Spleen (tissue), 11 donors: ENCODE measurements at regions not wholly inside any gene's neighbourhood (a gene's known extent, or its start where the extent isn't known, plus 50 kb on each side); places are given as distances from the start of the nearest gene placed in this dataset.
"Not testable (repeated sequence)": the region's sequence is repeated elsewhere in the genome, so short reads cannot be mapped to it uniquely, and the experiment has no call there.

Experiments used
- DNase-seq: peaks from one replicate; pipeline ENCODE4 v3.0.0-alpha.2; 2020
- H3K27ac ChIP-seq, 8 donors: fragments of 200-600 bp; sonication (generic) in 7 of 8; 1 replicate in 4 of 8; 2 replicates in 4 of 8; pipeline versions ENCODE4 v1.5.0 to v1.8.0; 2016 to 2021; ENCODE audit warnings: inconsistent platforms in 4 of 8, mild to moderate bottlenecking in 4 of 8, moderate library complexity in 1 of 8
- H3K27me3 ChIP-seq, 7 donors: fragments of 200-600 bp; sonication (generic) in 6 of 7; replicated peaks in 1 of 7; 1 replicate in 4 of 7; 2 replicates in 3 of 7; pipeline versions ENCODE4 v1.5.0 to v1.8.0; 2016 to 2021; ENCODE audit warnings: inconsistent platforms in 3 of 7, mild to moderate bottlenecking in 1 of 7
- H3K36me3 ChIP-seq, 6 donors: fragments of 200-600 bp; sonication (generic) in 5 of 6; 1 replicate in 4 of 6; 2 replicates in 2 of 6; pipeline versions ENCODE4 v1.5.0 to v1.8.0; 2016 to 2021; ENCODE audit warnings: inconsistent platforms in 2 of 6
- H3K4me1 ChIP-seq, 6 donors: fragments of 200-600 bp; sonication (generic) in 5 of 6; 1 replicate in 3 of 6; 2 replicates in 3 of 6; pipeline versions ENCODE4 v1.5.0 to v1.8.0; 2016 to 2021; ENCODE audit warnings: inconsistent platforms in 3 of 6
- H3K4me3 ChIP-seq, 8 donors: fragments of 200-600 bp; sonication (generic) in 7 of 8; 1 replicate in 4 of 8; 2 replicates in 4 of 8; pipeline versions ENCODE4 v1.5.0 to v1.8.0; 2016 to 2021; ENCODE audit warnings: inconsistent platforms in 4 of 8, mild to moderate bottlenecking in 4 of 8, moderate library complexity in 2 of 8
- H3K9me3 ChIP-seq, 8 donors: fragments of 200-600 bp; sonication (generic) in 7 of 8; 1 replicate in 4 of 8; 2 replicates in 4 of 8; pipeline versions ENCODE4 v1.5.0 to v1.8.0; 2016 to 2021; ENCODE audit warnings: inconsistent platforms in 4 of 8
- CTCF ChIP-seq, 11 experiments: fragments of 200-600 bp in 7 of 11; fragments of 450-650 bp in 4 of 11; sonication (generic) in 4 of 11; IDR thresholded peaks in 8 of 11; conservative IDR thresholded peaks in 3 of 11; 1 replicate in 7 of 11; 2 replicates in 4 of 11; pipeline versions ENCODE4 v1.4.0 to v1.8.0; 2016 to 2021; ENCODE audit warnings: antibody characterized with exemption in 11 of 11, inconsistent platforms in 4 of 11, mild to moderate bottlenecking in 1 of 11
- POLR2A ChIP-seq, 3 donors: fragments of 450-650 bp; IDR thresholded peaks; one replicate each; pipeline ENCODE4 v1.5.1; 2017; ENCODE audit warnings: antibody characterized with exemption in 3 of 3, mild to moderate bottlenecking in 1 of 3
- POLR2AphosphoS5 ChIP-seq, 3 donors: sonication (generic); formaldehyde crosslinking; IDR thresholded peaks; one replicate each; pipeline ENCODE4 v1.5.1; 2017; ENCODE audit warnings: antibody characterized with exemption in 3 of 3
- WGBS, 5 donors: extraction: QIAGEN DNeasy Blood & Tissue Kit in 3 of 5; methylation state at CpG; one replicate each; pipeline versions ENCODE4 v1.1.5 to v1.1.7; 2013 to 2018; 5-methylcytosine and 5-hydroxymethylcytosine counted together
- intact Hi-C: fragments of 100-400 bp; cut with DNase I; formaldehyde crosslinking; loops from one replicate; pipeline ENCODE4 v1.15.0; 2023; ENCODE audit warnings: low total_unique reads
- donor health status: healthy with polysubstance abuse.
- donor health status: DM: no; HTN: no; CAD: no; lungs with moderate emphysema.
- donor health status: DM: no; HTN: no; CAD: no.
- donor health status: Bipolar disorder and iron deficiency.
- donor health status: healthy.
- donor health status: DM: no; HTN: no; CAD: no.
- donor health status: DM: yes; HTN: yes; CAD: no.

DNA sequence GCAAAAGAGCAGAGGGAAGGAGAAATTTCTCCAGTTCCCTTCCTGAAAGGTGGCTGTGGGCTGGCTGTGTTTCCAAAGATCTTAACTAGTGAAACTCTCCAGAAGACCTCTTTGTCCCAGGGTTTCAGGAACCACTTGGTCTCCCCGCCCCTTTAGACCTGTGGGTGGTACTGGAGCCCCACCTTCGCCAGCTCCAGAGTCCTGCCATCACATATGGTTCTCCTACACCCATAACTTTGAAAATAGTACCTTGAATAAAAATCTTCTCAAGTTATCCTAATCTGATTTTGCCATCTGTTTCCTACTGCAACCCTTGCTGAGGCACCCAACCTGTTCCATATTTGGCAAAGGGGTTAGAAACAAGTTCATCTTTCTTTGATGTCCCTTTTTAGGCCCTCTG, 303.9 kb downstream of the SEC16B start:
- TF ChIP-seq POLR2AphosphoS5 (IDR thresholded peaks at IDR 0.05) (no peak), CTCF (IDR thresholded peaks at IDR 0.05 in 8 of 11, conservative IDR thresholded peaks at IDR 0.05 in 3 of 11) (no peak), POLR2A (IDR thresholded peaks at IDR 0.05) (no peak)
- DNase-seq = no peak
- Histone ChIP-seq H3K4me3 (no peak overlapping the region), H3K27me3 (no peaks in the 10 kb centered on the region), H3K27ac (no peak overlapping the region), H3K4me1 (no peaks in the 10 kb centered on the region), H3K9me3 (peaks cover 0 to 4% (median 0%) of the 10 kb centered on the region in 8 donors), H3K36me3 (no peaks in the 10 kb centered on the region)
- 37 to 66% (median 54%) methylated on average over 2 of the region's 2 CpGs for WGBS, 5 donors
- intact Hi-C loops = no loop called here

DNA sequence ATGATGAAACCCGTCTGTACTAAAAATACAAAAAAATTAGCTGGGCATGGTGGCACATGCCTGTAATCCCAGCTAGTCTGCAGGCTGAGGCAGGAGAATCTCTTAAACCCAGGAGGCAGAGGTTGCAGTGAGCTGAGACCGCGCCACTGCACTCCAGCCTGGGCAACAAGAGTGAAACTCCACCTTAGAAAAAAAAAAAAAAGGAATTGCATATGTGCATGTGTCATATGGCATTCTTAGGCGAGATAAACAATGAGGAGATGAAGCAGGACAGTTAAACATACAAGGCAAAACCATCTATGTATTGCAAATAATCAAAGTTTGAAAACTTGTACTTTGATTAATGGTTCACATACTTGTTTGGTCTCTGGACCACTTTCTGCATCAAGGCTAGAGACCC, 305.1 kb downstream of the SEC16B start:
- H3K4me1 ChIP-seq, H3K4me3 ChIP-seq, H3K27me3 ChIP-seq, H3K36me3 ChIP-seq, H3K27ac ChIP-seq, intact Hi-C loops, DNase-seq: not testable (repeated sequence)
- peaks cover 0 to 12% (median 0%) of the 10 kb centered on the region in 8 donors for H3K9me3 ChIP-seq
- 81 to 91% (median 86%) methylated on average over 4 of the region's 4 CpGs for WGBS, 5 donors

GRCh38 chr1:177660188-177660587, 309.7 kb downstream of the SEC16B start:
- Histone ChIP-seq H3K4me3 (no peak overlapping the region), H3K4me1 (no peaks in the 10 kb centered on the region), H3K27ac (no peak overlapping the region), H3K9me3 (peaks cover 0 to 12% (median 0%) of the 10 kb centered on the region in 8 donors), H3K36me3 (no peaks in the 10 kb centered on the region), H3K27me3 (no peaks in the 10 kb centered on the region)
- TF ChIP-seq CTCF (IDR thresholded peaks at IDR 0.05 in 8 of 11, conservative IDR thresholded peaks at IDR 0.05 in 3 of 11) (no peak), POLR2A (IDR thresholded peaks at IDR 0.05) (no peak), POLR2AphosphoS5 (IDR thresholded peaks at IDR 0.05) (no peak)
- intact Hi-C loops = no loop called here
- WGBS, 5 donors = 65 to 91% (median 88%) methylated on average over 5 of the region's 5 CpGs
- DNase-seq = no peak

DNA sequence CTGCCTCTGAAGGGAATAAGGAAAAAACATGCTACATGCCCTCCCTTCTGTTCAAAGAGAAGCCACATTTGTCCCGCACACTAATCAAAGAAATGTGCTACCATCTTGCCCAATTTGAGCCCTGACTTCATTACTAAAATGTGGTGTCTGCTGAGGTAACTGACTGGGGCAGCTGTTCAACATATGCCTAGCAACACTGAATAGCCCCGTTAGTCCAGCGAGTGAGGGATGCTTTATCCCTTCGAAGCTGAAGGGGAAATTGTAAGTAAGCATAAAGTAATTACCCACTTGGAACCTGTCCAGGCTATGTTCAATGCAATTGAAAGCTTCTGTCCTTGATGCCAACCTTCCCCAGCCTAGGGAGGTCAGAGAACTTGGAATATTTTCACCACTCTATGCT, 310.6 kb downstream of the SEC16B start:
- no peak for TF ChIP-seq CTCF (IDR thresholded peaks at IDR 0.05 in 8 of 11, conservative IDR thresholded peaks at IDR 0.05 in 3 of 11)
- no peak for TF ChIP-seq POLR2A (IDR thresholded peaks at IDR 0.05)
- no peak for TF ChIP-seq POLR2AphosphoS5 (IDR thresholded peaks at IDR 0.05)
- Histone ChIP-seq H3K9me3 (peaks cover 0 to 12% (median 0%) of the 10 kb centered on the region in 8 donors), H3K4me1 (no peaks in the 10 kb centered on the region), H3K27ac (no peak overlapping the region), H3K4me3 (no peak overlapping the region), H3K27me3 (no peaks in the 10 kb centered on the region), H3K36me3 (no peaks in the 10 kb centered on the region)
- DNase-seq = no peak
- WGBS, 5 donors = 72 to 90% (median 75%) methylated on average over 4 of the region's 4 CpGs
- intact Hi-C loops = no loop called here

DNA sequence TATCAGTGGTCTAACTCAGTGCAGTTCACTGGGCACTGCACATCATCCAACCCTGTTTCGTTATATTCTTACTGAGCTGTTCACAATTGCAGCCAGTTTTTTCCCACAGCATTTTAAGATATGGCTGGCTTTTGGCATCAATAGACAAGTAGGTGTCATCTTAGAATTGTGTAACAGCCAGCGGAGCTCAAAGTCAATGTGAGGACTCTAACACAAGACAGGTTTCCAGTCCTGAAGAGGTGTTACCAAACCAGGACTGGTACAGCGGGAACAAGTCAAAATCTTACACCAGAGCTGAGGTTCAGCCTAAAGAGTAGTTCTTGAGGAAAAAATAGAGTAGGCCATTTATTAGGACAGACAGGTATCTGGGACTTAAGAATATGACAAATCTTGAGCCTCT, 313.3 kb downstream of the SEC16B start:
- TF ChIP-seq POLR2AphosphoS5 (IDR thresholded peaks at IDR 0.05) (no peak), POLR2A (IDR thresholded peaks at IDR 0.05) (no peak), CTCF (IDR thresholded peaks at IDR 0.05 in 8 of 11, conservative IDR thresholded peaks at IDR 0.05 in 3 of 11) (no peak)
- no peak for DNase-seq
- Histone ChIP-seq H3K4me1 (no peaks in the 10 kb centered on the region), H3K27ac (no peak overlapping the region), H3K27me3 (no peaks in the 10 kb centered on the region), H3K36me3 (no peaks in the 10 kb centered on the region), H3K9me3 (peaks cover 0 to 20% (median 0%) of the 10 kb centered on the region in 8 donors), H3K4me3 (no peak overlapping the region)
- 80 to 95% (median 90%) methylated on average over 3 of the region's 3 CpGs for WGBS, 5 donors
- intact Hi-C loops = no loop called here
